Kidney epithelial cell (primary cell): ENCODE measurements at regions not wholly inside any gene's neighbourhood (a gene's known extent, or its start where the extent isn't known, plus 50 kb on each side); places are given as distances from the start of the nearest gene placed in this dataset.

Experiments used
- DNase-seq: peaks from one replicate; pipeline ENCODE4 v3.0.0-alpha.2; 2010; ENCODE audit warnings: low read depth
- H3K27me3 ChIP-seq: 2 replicates; pipeline ENCODE4 v1.6.0; 2011; ENCODE audit warnings: low read length; ENCODE audit not compliant: control insufficient read depth, insufficient read depth
- H3K36me3 ChIP-seq: 2 replicates; pipeline ENCODE4 v1.5.1; 2011; ENCODE audit warnings: low read length; ENCODE audit not compliant: control insufficient read depth, insufficient read depth
- H3K4me3 ChIP-seq: 2 replicates; pipeline ENCODE4 v1.5.1; 2011; ENCODE audit warnings: low read depth, mild to moderate bottlenecking, control low read depth, low read length
- CTCF ChIP-seq: IDR thresholded peaks from 2 replicates; pipeline ENCODE4 v1.5.1; 2011; ENCODE audit warnings: mild to moderate bottlenecking, moderate library complexity, low read length, control low read depth, inconsistent platforms; ENCODE audit not compliant: insufficient read depth, poor library complexity, severe bottlenecking

- no peaks in the 10 kb centered on the region for H3K27me3 ChIP-seq
- no peaks in the 10 kb centered on the region for H3K36me3 ChIP-seq
- no peak for DNase-seq
- no peak overlapping the region for H3K4me3 ChIP-seq
- TF ChIP-seq CTCF: no peak
Observed at GRCh38 chr3:190746986-190747385, 115.5 kb downstream of the GMNC start.

GRCh38 chr3:190746531-190746930 lies 116.0 kb downstream of the GMNC start:
- Histone ChIP-seq H3K36me3 (no peaks in the 10 kb centered on the region), H3K27me3 (no peaks in the 10 kb centered on the region), H3K4me3 (no peak overlapping the region)
- DNase-seq: no peak
- TF ChIP-seq CTCF: no peak

GRCh38 chr3:190741788-190742187 lies 120.7 kb downstream of the GMNC start:
- no peaks in the 10 kb centered on the region for H3K36me3 ChIP-seq
- no peak overlapping the region for H3K4me3 ChIP-seq
- H3K27me3 ChIP-seq: no peaks in the 10 kb centered on the region
- no peak for TF ChIP-seq CTCF
- no peak for DNase-seq

- no peak for DNase-seq
Observed at GRCh38 chr3:190739641-190740185, 122.8 kb downstream of the GMNC start.

GRCh38 chr3:190738636-190739155 lies 123.8 kb downstream of the GMNC start:
- no peak for DNase-seq
- no peaks in the 10 kb centered on the region for H3K36me3 ChIP-seq
- H3K27me3 ChIP-seq: no peaks in the 10 kb centered on the region
- no peak overlapping the region for H3K4me3 ChIP-seq
- TF ChIP-seq CTCF: no peak

More at GRCh38 chr3:190739641-190740185, 122.8 kb downstream of the GMNC start:
- Histone ChIP-seq H3K27me3 (no peaks in the 10 kb centered on the region), H3K36me3 (no peaks in the 10 kb centered on the region), H3K4me3 (no peak overlapping the region)
- TF ChIP-seq CTCF: no peak

- no peaks in the 10 kb centered on the region for H3K27me3 ChIP-seq
- no peak for DNase-seq
- no peak overlapping the region for H3K4me3 ChIP-seq
- no peaks in the 10 kb centered on the region for H3K36me3 ChIP-seq
- TF ChIP-seq CTCF: no peak
Observed at GRCh38 chr3:190737446-190737845, 125.0 kb downstream of the GMNC start.
